IMR-90 (cell line): ENCODE measurements at regions not wholly inside any gene's neighbourhood (a gene's known extent, or its start where the extent isn't known, plus 50 kb on each side); places are given as distances from the start of the nearest gene placed in this dataset.

Source experiments
- ATAC-seq: fragments of 200-7000 bp; cut with Tn5 transposase; 2 replicates; pipeline ENCODE4 v1.9.1; 2020; ENCODE audit warnings: low read depth, mild to moderate bottlenecking, moderate library complexity
- BruUV-seq: library from RNA; stranded (reverse); fragments of 400-500 nt; replicated peaks from 2 replicates; lab custom pipeline; 2021; lab: Mats Ljungman, UMichigan
- CTCF ChIA-PET: fragments of 300-600 bp; formaldehyde crosslinking; extraction: SDS; loops from one replicate; lab custom pipeline; 2021; ENCODE audit warnings: antibody characterized with exemption; lab: Yijun Ruan, JAX
- POLR2A ChIA-PET: fragments of 300-600 bp; sonication (Branson Sonifier 250); formaldehyde crosslinking; loops from one replicate; lab custom pipeline; 2022; ENCODE audit warnings: antibody characterized with exemption; ENCODE audit not compliant: unreplicated experiment; lab: Charles Lee
- DNase-seq: peaks from one replicate; pipeline ENCODE4 v3.0.0; 2013
- H2AFZ ChIP-seq: replicated peaks from 2 replicates; pipeline ENCODE3; 2013; ENCODE audit warnings: low read length, mild to moderate bottlenecking; ENCODE audit not compliant: poor library complexity
- H2AK5ac ChIP-seq: 2 replicates; pipeline ENCODE4 v1.6.1; 2013; ENCODE audit warnings: low read depth, low read length, inconsistent platforms
- H2AK9ac ChIP-seq: replicated peaks from 2 replicates; pipeline ENCODE3; 2013; ENCODE audit warnings: mild to moderate bottlenecking, low read depth, low read length, moderate library complexity; ENCODE audit not compliant: poor library complexity
- H2BK120ac ChIP-seq: 2 replicates; pipeline ENCODE4 v1.6.1; 2013; ENCODE audit warnings: low read depth, low read length, inconsistent platforms
- H2BK15ac ChIP-seq: 3 replicates; pipeline ENCODE4 v1.6.1; 2013; ENCODE audit warnings: low read depth, low read length, inconsistent platforms
- H2BK20ac ChIP-seq: 2 replicates; pipeline ENCODE4 v1.6.1; 2013; ENCODE audit warnings: low read depth, mild to moderate bottlenecking, inconsistent platforms, low read length, moderate library complexity
- H2BK5ac ChIP-seq: 2 replicates; pipeline ENCODE4 v1.6.1; 2013; ENCODE audit warnings: mild to moderate bottlenecking, low read depth, low read length, inconsistent platforms; ENCODE audit not compliant: poor library complexity, severe bottlenecking
- H3K14ac ChIP-seq: replicated peaks from 2 replicates; pipeline ENCODE4 v1.6.1; 2013; ENCODE audit warnings: low read depth, low read length, inconsistent platforms
- H3K18ac ChIP-seq: 2 replicates; pipeline ENCODE4 v1.6.1; 2013; ENCODE audit warnings: low read depth, low read length, control low read depth
- H3K23ac ChIP-seq: 2 replicates; pipeline ENCODE4 v1.6.1; 2013; ENCODE audit warnings: low read depth, low read length, inconsistent platforms
- H3K27ac ChIP-seq: 2 replicates; pipeline ENCODE4 v1.5.1; 2013; ENCODE audit warnings: mild to moderate bottlenecking, control low read depth, low read length; ENCODE audit not compliant: insufficient read depth
- H3K27me3 ChIP-seq: 2 replicates; pipeline ENCODE4 v1.6.1; 2013; ENCODE audit warnings: low read length; ENCODE audit not compliant: control insufficient read depth, insufficient read depth
- H3K36me3 ChIP-seq: 2 replicates; pipeline ENCODE4 v1.6.1; 2013; ENCODE audit warnings: low read length, mixed read lengths; ENCODE audit not compliant: control insufficient read depth, insufficient read depth
- H3K4ac ChIP-seq: 2 replicates; pipeline ENCODE4 v1.6.1; 2013; ENCODE audit warnings: low read depth, low read length, inconsistent platforms
- H3K4me1 ChIP-seq: 2 replicates; pipeline ENCODE4 v1.6.1; 2013; ENCODE audit warnings: low read length, mixed read lengths; ENCODE audit not compliant: control insufficient read depth, insufficient read depth
- H3K4me2 ChIP-seq: 2 replicates; pipeline ENCODE4 v1.6.1; 2013; ENCODE audit warnings: low read depth, mild to moderate bottlenecking, control low read depth, low read length, moderate library complexity
- H3K4me3 ChIP-seq: 2 replicates; pipeline ENCODE4 v1.5.1; 2013; ENCODE audit warnings: low read depth, mild to moderate bottlenecking, control low read depth, low read length, moderate library complexity; ENCODE audit not compliant: insufficient read depth
- H3K56ac ChIP-seq: 2 replicates; pipeline ENCODE4 v1.6.1; 2013; ENCODE audit warnings: low read length, inconsistent platforms; ENCODE audit not compliant: insufficient read depth; ENCODE audit errors: extremely low read depth
- H3K79me1 ChIP-seq, 2 experiments: 2 replicates each; pipeline ENCODE4 v1.6.1; 2013; ENCODE audit warnings: low read length in 2 of 2, inconsistent platforms in 1 of 2, low read depth in 1 of 2
- H3K9ac ChIP-seq: 2 replicates; pipeline ENCODE4 v1.6.1; 2013; ENCODE audit warnings: low read depth, low read length, control low read depth
- H3K9me1 ChIP-seq: 2 replicates; pipeline ENCODE4 v1.6.1; 2013; ENCODE audit warnings: low read length, inconsistent platforms; ENCODE audit not compliant: insufficient read depth
- H3K9me3 ChIP-seq: 2 replicates; pipeline ENCODE4 v1.6.1; 2013; ENCODE audit warnings: low read length; ENCODE audit not compliant: control insufficient read depth, insufficient read depth
- H4K20me1 ChIP-seq: 2 replicates; pipeline ENCODE4 v1.6.1; 2013; ENCODE audit warnings: low read length, inconsistent platforms; ENCODE audit not compliant: insufficient read depth
- H4K5ac ChIP-seq: 2 replicates; pipeline ENCODE4 v1.6.1; 2013; ENCODE audit warnings: mild to moderate bottlenecking, low read depth, low read length, control low read depth
- H4K8ac ChIP-seq, 2 experiments: 2 replicates each; pipeline ENCODE4 v1.6.1; 2013; ENCODE audit warnings: low read depth in 2 of 2, low read length in 2 of 2, control low read depth in 1 of 2, inconsistent platforms in 1 of 2
- H4K91ac ChIP-seq: 2 replicates; pipeline ENCODE4 v1.6.1; 2013; ENCODE audit warnings: low read depth, low read length, inconsistent platforms; ENCODE audit not compliant: insufficient read depth
- BHLHE40 ChIP-seq: fragments of 150-350 bp; IDR thresholded peaks from 2 replicates; pipeline ENCODE4 v1.6.1; 2016; ENCODE audit warnings: mild to moderate bottlenecking, low read depth, low read length
- CEBPB ChIP-seq: IDR thresholded peaks from 2 replicates; pipeline ENCODE4 v1.6.1; 2012; ENCODE audit warnings: low read depth, low read length, improper control_type of control experiment
- CHD1 ChIP-seq: IDR thresholded peaks from 2 replicates; pipeline ENCODE4 v1.6.1; 2012; ENCODE audit warnings: low read depth, low read length, improper control_type of control experiment
- FOS ChIP-seq: fragments of 150-350 bp; IDR thresholded peaks from 2 replicates; pipeline ENCODE4 v1.6.1; 2016; ENCODE audit warnings: low read depth, low read length
- MAFK ChIP-seq: IDR thresholded peaks from 2 replicates; pipeline ENCODE4 v1.6.1; 2012; ENCODE audit warnings: low read depth, low read length, improper control_type of control experiment
- MAZ ChIP-seq: IDR thresholded peaks from 2 replicates; pipeline ENCODE4 v1.6.1; 2012; ENCODE audit warnings: low read depth, mild to moderate bottlenecking, low read length, improper control_type of control experiment, moderate library complexity, borderline replicate concordance
- MXI1 ChIP-seq: IDR thresholded peaks from 2 replicates; pipeline ENCODE4 v1.6.1; 2012; ENCODE audit warnings: low read depth, mild to moderate bottlenecking, low read length, moderate library complexity, borderline replicate concordance
- POLR2A ChIP-seq: IDR thresholded peaks from 2 replicates; pipeline ENCODE4 v1.6.1; 2012; ENCODE audit warnings: mild to moderate bottlenecking, low read depth, low read length
- RAD21 ChIP-seq: IDR thresholded peaks from 2 replicates; pipeline ENCODE4 v1.6.1; 2012; ENCODE audit warnings: low read length, improper control_type of control experiment
- RFX5 ChIP-seq: IDR thresholded peaks from 2 replicates; pipeline ENCODE4 v1.8.0; 2012; ENCODE audit warnings: low read depth, mild to moderate bottlenecking, low read length, moderate library complexity
- WGBS, 2 experiments: methylation state at CpG; one replicate each; pipeline versions ENCODE4 v1.1.5 to v1.1.7; 2013; ENCODE audit warnings: missing lambda C conversion rate in 2 of 2; ENCODE audit not compliant: insufficient read length in 1 of 2; ENCODE audit errors: extremely low coverage in 2 of 2; 5-methylcytosine and 5-hydroxymethylcytosine counted together
- dilution Hi-C: fragments of 300-500 bp; cut with HindIII; formaldehyde crosslinking; loops from one replicate; pipeline ENCODE4 v1.14.3; 2018; ENCODE audit warnings: low sequenced_read_pairs; ENCODE audit not compliant: unreplicated experiment
- in situ Hi-C: fragments of 300-500 bp; cut with MboI; formaldehyde crosslinking; loops from 3 replicates; pipeline ENCODE4 v1.14.3; 2019; ENCODE audit warnings: low sequenced_read_pairs, inconsistent platforms, mixed read lengths
- intact Hi-C: fragments of 100-400 bp; cut with micrococcal nuclease; formaldehyde crosslinking; loops from 2 replicates; pipeline ENCODE4 v1.10.0; 2022
- TF ChIP-seq, protein P1 (sequence below): fragments of 150-350 bp; IDR thresholded peaks from 2 replicates; pipeline ENCODE4 v1.6.1; 2017; ENCODE audit warnings: mild to moderate bottlenecking, antibody characterized with exemption, low read length, low read depth
- TF ChIP-seq, protein P2 (sequence below): fragments of 150-350 bp; IDR thresholded peaks from 2 replicates; pipeline ENCODE4 v1.6.1; 2016; ENCODE audit warnings: low read depth, mild to moderate bottlenecking, low read length, moderate library complexity, borderline replicate concordance

DNA sequence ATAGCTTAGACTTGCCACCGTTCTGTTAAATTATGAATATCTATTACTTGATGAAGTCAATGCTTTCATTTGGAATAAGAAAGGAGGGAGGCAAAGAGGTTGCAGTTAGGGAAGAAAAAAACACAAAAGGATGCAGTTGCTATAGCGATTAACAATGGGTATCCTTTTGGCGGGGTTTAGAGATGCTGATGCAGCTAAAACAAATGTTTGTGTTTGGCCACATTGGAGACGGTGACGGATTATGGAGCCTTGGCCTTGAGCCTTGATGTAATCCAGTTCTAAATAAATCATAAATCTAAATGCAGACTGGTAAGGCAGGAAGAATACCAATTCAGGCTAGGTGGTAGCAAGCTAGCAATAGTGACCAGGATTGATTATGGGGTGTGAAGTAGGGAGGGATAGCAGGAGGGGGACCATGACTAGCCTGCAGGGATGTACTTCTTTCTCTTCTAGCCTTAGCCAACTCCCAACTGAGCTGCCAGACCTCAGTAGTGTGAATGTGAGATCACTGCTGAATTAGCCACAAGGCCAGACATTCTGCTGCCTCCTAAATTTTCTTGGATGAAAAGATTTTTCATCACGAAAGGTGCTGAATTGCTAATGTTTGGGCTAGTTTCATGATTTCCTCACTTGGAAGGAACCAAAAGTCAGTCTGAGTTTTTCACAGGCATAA is 160.3 kb downstream of the TLR4 start:
- Histone ChIP-seq H2BK20ac (no peak overlapping the region), H3K4me3 (no peak overlapping the region), H3K9me1 (no peaks in the 10 kb centered on the region), H2BK15ac (no peak overlapping the region), H3K27ac (no peak overlapping the region), H3K23ac (no peak overlapping the region), H3K14ac (no peak overlapping the region), H3K9me3 (peaks cover 15% of the 10 kb centered on the region), H3K9ac (no peak overlapping the region), H2AK9ac (no peak overlapping the region), H2BK120ac (no peak overlapping the region), H3K18ac (no peak overlapping the region), H4K20me1 (no peaks in the 10 kb centered on the region), H3K27me3 (no peaks in the 10 kb centered on the region), H4K8ac (no peak overlapping the region), H4K91ac (no peak overlapping the region), H3K79me1 (no peaks in the 10 kb centered on the region), H4K5ac (no peak overlapping the region), H3K4me2 (no peak overlapping the region), H3K4me1 (no peaks in the 10 kb centered on the region), H3K56ac (no peak overlapping the region), H3K36me3 (no peaks in the 10 kb centered on the region), H3K4ac (no peak overlapping the region), H2AK5ac (no peak overlapping the region), H2BK5ac (no peak overlapping the region), H2AFZ (no peak overlapping the region)
- in situ Hi-C loops (no loop called here), dilution Hi-C loops (no loop called here), intact Hi-C loops (no loop called here)
- no TSS peak for BruUV-seq
- ChIA-PET CTCF (no interaction called here), POLR2A (no interaction called here)
- DNase-seq (no peak), ATAC-seq (no peak)
- WGBS, 2 experiments = 55% methylated on average over 2 of the region's 6 CpGs; no CpG with 5 or more reads in 1 of the 2 experiments
- TF ChIP-seq, protein P1, sequence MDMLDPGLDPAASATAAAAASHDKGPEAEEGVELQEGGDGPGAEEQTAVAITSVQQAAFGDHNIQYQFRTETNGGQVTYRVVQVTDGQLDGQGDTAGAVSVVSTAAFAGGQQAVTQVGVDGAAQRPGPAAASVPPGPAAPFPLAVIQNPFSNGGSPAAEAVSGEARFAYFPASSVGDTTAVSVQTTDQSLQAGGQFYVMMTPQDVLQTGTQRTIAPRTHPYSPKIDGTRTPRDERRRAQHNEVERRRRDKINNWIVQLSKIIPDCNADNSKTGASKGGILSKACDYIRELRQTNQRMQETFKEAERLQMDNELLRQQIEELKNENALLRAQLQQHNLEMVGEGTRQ = no peak
- TF ChIP-seq, protein P2, sequence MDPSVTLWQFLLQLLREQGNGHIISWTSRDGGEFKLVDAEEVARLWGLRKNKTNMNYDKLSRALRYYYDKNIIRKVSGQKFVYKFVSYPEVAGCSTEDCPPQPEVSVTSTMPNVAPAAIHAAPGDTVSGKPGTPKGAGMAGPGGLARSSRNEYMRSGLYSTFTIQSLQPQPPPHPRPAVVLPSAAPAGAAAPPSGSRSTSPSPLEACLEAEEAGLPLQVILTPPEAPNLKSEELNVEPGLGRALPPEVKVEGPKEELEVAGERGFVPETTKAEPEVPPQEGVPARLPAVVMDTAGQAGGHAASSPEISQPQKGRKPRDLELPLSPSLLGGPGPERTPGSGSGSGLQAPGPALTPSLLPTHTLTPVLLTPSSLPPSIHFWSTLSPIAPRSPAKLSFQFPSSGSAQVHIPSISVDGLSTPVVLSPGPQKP = no peak
- TF ChIP-seq CEBPB (no peak), CHD1 (no peak), FOS (no peak), POLR2A (no peak), RAD21 (no peak), MAFK (no peak), MXI1 (no peak), MAZ (no peak), BHLHE40 (no peak), RFX5 (no peak)
